ENCODE measurements at regions not wholly inside any gene's neighbourhood (a gene's known extent, or its start where the extent isn't known, plus 50 kb on each side); places are given as distances from the start of the nearest gene placed in this dataset.

DNA sequence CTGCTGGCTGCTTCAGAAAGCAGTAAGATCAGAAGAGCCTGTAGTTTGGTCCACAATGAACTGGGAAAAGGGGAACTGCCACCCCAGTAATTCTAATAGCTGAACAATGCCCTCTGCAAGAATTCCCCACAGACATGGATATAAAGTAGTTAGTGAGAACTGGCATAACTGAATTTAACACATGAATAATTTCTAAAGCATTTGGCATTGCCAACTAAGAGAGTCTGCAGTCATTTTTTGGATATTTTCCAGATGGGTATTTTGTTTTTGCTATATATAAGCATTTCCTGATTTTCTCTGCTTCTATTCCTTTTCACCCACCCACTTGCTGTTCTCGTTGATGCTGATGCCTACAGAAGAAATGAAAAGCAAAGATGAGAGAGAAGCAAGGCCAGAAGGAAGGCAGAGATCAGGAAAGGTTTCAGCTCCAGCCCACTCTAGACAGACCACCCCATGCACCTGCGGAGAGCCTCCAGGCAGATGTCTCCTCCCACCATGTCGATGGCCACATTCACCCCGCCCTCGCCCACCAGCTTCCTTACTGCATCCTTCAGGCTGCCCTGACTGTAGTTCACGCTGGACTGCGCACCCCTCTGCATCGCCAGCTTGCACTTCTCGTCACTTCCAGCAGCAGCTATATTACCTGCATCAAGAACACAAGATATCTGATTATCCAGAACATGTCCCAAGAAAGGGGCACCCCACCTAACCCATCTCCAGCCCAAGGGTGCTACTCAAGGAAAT is 55.9 kb upstream of the SEC16B start:
- TF ChIP-seq, protein P1, sequence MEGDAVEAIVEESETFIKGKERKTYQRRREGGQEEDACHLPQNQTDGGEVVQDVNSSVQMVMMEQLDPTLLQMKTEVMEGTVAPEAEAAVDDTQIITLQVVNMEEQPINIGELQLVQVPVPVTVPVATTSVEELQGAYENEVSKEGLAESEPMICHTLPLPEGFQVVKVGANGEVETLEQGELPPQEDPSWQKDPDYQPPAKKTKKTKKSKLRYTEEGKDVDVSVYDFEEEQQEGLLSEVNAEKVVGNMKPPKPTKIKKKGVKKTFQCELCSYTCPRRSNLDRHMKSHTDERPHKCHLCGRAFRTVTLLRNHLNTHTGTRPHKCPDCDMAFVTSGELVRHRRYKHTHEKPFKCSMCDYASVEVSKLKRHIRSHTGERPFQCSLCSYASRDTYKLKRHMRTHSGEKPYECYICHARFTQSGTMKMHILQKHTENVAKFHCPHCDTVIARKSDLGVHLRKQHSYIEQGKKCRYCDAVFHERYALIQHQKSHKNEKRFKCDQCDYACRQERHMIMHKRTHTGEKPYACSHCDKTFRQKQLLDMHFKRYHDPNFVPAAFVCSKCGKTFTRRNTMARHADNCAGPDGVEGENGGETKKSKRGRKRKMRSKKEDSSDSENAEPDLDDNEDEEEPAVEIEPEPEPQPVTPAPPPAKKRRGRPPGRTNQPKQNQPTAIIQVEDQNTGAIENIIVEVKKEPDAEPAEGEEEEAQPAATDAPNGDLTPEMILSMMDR (IDR thresholded peaks at IDR 0.05) = no peak
- TF ChIP-seq SIN3A (IDR thresholded peaks at IDR 0.05; ENCODE audit: borderline replicate concordance, insufficient read depth, low read depth, low read length) (no peak), POLR2AphosphoS5 (IDR thresholded peaks at IDR 0.05; ENCODE audit: low read depth, low read length) (no peak), REST (IDR thresholded peaks at IDR 0.05; ENCODE audit: insufficient read depth in 1 of 2, low read depth in 2 of 2, low read length in 1 of 2) (no peak), TCF7L2 (IDR thresholded peaks at IDR 0.05; ENCODE audit: low read depth, low read length) (no peak)

All from Panc1 (cell line).